ENCODE measurements at regions not wholly inside any gene's neighbourhood (a gene's known extent, or its start where the extent isn't known, plus 50 kb on each side); places are given as distances from the start of the nearest gene placed in this dataset.

GRCh38 chr15:47965297-47965696 is 155.5 kb upstream of the SLC24A5 start:
- TF ChIP-seq POLR2AphosphoS5 (IDR thresholded peaks at IDR 0.05; ENCODE audit: low read depth, low read length) = no peak
- TF ChIP-seq, protein P1, sequence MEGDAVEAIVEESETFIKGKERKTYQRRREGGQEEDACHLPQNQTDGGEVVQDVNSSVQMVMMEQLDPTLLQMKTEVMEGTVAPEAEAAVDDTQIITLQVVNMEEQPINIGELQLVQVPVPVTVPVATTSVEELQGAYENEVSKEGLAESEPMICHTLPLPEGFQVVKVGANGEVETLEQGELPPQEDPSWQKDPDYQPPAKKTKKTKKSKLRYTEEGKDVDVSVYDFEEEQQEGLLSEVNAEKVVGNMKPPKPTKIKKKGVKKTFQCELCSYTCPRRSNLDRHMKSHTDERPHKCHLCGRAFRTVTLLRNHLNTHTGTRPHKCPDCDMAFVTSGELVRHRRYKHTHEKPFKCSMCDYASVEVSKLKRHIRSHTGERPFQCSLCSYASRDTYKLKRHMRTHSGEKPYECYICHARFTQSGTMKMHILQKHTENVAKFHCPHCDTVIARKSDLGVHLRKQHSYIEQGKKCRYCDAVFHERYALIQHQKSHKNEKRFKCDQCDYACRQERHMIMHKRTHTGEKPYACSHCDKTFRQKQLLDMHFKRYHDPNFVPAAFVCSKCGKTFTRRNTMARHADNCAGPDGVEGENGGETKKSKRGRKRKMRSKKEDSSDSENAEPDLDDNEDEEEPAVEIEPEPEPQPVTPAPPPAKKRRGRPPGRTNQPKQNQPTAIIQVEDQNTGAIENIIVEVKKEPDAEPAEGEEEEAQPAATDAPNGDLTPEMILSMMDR (IDR thresholded peaks at IDR 0.05) = no peak
- no peak for TF ChIP-seq SIN3A (IDR thresholded peaks at IDR 0.05; ENCODE audit: borderline replicate concordance, insufficient read depth, low read depth, low read length)
- no peak for TF ChIP-seq TCF7L2 (IDR thresholded peaks at IDR 0.05; ENCODE audit: low read depth, low read length)
- no peak for TF ChIP-seq REST (IDR thresholded peaks at IDR 0.05; ENCODE audit: insufficient read depth in 1 of 2, low read depth in 2 of 2, low read length in 1 of 2)
